ENCODE measurements at regions not wholly inside any gene's neighbourhood (a gene's known extent, or its start where the extent isn't known, plus 50 kb on each side); places are given as distances from the start of the nearest gene placed in this dataset.

GRCh38 chr2:236354056-236354940 is 90.1 kb upstream of the ASB18 start:
- H2AFZ ChIP-seq (ENCODE audit: control insufficient read depth, low read depth, low read length), result no peak overlapping the region
- ChIA-PET SMC1A (ENCODE audit: uncharacterized antibody, unreplicated experiment) (interaction anchor here (0.7 to 2.0 kb wide), 9 partner anchors 19 to 732 kb away, joined by 3 to 12 read pairs (median 6); partner anchors contain the start of gene ACKR3), POLR2A (no interaction called here), CTCF (interaction anchor here (0.7 to 2.2 kb wide), 12 partner anchors 96 to 732 kb away, joined by 3 to 27 read pairs (median 4); partner anchors contain the start of gene ACKR3), RAD21 (ENCODE audit: unreplicated experiment) (interaction anchor here (0.6 to 2.3 kb wide), 6 partner anchors 176 to 708 kb away, joined by 3 to 10 read pairs (median 4); partner anchors contain the start of gene ACKR3)
- TF ChIP-seq HDAC6 (IDR thresholded peaks at IDR 0.05; ENCODE audit: unreplicated experiment) (no peak), BCL3 (IDR thresholded peaks at IDR 0.05; ENCODE audit: borderline replicate concordance, insufficient read depth, low read depth, low read length, poor library complexity, severe bottlenecking) (peak; percentile 91), IKZF2 (IDR thresholded peaks at IDR 0.05) (no peak)
- TF ChIP-seq, protein P1, sequence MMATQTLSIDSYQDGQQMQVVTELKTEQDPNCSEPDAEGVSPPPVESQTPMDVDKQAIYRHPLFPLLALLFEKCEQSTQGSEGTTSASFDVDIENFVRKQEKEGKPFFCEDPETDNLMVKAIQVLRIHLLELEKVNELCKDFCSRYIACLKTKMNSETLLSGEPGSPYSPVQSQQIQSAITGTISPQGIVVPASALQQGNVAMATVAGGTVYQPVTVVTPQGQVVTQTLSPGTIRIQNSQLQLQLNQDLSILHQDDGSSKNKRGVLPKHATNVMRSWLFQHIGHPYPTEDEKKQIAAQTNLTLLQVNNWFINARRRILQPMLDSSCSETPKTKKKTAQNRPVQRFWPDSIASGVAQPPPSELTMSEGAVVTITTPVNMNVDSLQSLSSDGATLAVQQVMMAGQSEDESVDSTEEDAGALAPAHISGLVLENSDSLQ (IDR thresholded peaks at IDR 0.05), result peak; percentile 26; the same call in 1 of the 2 replicates
- H3K4me3 ChIP-seq, result no peak overlapping the region
- no peak overlapping the region for H3K27ac ChIP-seq (ENCODE audit: control insufficient read depth, insufficient read depth)
- BruUV-seq (replicated peaks), result no TSS peak
- H3K4me2 ChIP-seq (ENCODE audit: control insufficient read depth, insufficient read depth), result no peak overlapping the region
- in situ Hi-C loops (cut with MboI) (no loop called here), intact Hi-C loops (cut with micrococcal nuclease; ENCODE audit: unreplicated experiment) (loop anchor here (1.0 to 10.0 kb wide), 2 partner anchors 161 to 215 kb away; partner anchors contain the start of gene ACKR3)
- H4K20me1 ChIP-seq (ENCODE audit: control insufficient read depth, insufficient read depth), result no peaks in the 10 kb centered on the region
- no peaks in the 10 kb centered on the region for H3K36me3 ChIP-seq (ENCODE audit: control insufficient read depth in 2 of 2, insufficient read depth in 2 of 2, low read length in 1 of 2)
- no peaks in the 10 kb centered on the region for H3K27me3 ChIP-seq (replicated peaks in 1 of 2; ENCODE audit: control insufficient read depth in 2 of 2, insufficient read depth in 2 of 2, low read length in 1 of 2)
- no peaks in the 10 kb centered on the region for H3K4me1 ChIP-seq (ENCODE audit: control insufficient read depth, insufficient read depth, low read length)
- FAIRE-seq (no peak), DNase-seq (ENCODE audit: low read depth, low spot score) (no peak), ATAC-seq (no peak)
- no peaks in the 10 kb centered on the region for H3K9me3 ChIP-seq (replicated peaks; ENCODE audit: control insufficient read depth, insufficient read depth, low read length)
- H3K79me2 ChIP-seq (ENCODE audit: control insufficient read depth, insufficient read depth, low read length), result no peaks in the 10 kb centered on the region
- WGBS (ENCODE audit: insufficient coverage, insufficient replicate concordance, low lambda C conversion rate, missing lambda C conversion rate), result 39% methylated on average over 15 of the region's 15 CpGs
- H3K9ac ChIP-seq (ENCODE audit: control insufficient read depth, insufficient read depth, low read length), result no peak overlapping the region
